Esophagus squamous epithelium (tissue), 4 donors: ENCODE measurements at regions not wholly inside any gene's neighbourhood (a gene's known extent, or its start where the extent isn't known, plus 50 kb on each side); places are given as distances from the start of the nearest gene placed in this dataset.

Source experiments
- CTCF ChIP-seq, 6 experiments: fragments of 450-650 bp in 4 of 6; fragments of 200-600 bp in 2 of 6; sonication (generic) in 2 of 6; IDR thresholded peaks; one replicate each; pipeline ENCODE4 v1.5.1; 2016 to 2019; ENCODE audit warnings: antibody characterized with exemption in 6 of 6, mild to moderate bottlenecking in 4 of 6, moderate library complexity in 4 of 6
- POLR2A ChIP-seq, 4 donors: fragments of 450-650 bp; IDR thresholded peaks; one replicate each; pipeline ENCODE4 v1.6.1; 2017; ENCODE audit warnings: antibody characterized with exemption in 4 of 4, mild to moderate bottlenecking in 4 of 4, moderate library complexity in 3 of 4

GRCh38 chr13:76737526-76737925 is 148.7 kb downstream of the KCTD12 start:
- TF ChIP-seq CTCF (IDR thresholded peaks at IDR 0.05) (no peak), POLR2A (IDR thresholded peaks at IDR 0.05) (no peak)
